GM12865 (cell line): ENCODE measurements at regions not wholly inside any gene's neighbourhood (a gene's known extent, or its start where the extent isn't known, plus 50 kb on each side); places are given as distances from the start of the nearest gene placed in this dataset.

ENCODE experiments used
- DNase-seq: peaks from one replicate; pipeline ENCODE4 v3.0.0; 2010; ENCODE audit warnings: low read depth
- H3K4me3 ChIP-seq: 2 replicates; pipeline ENCODE4 v1.5.1; 2011; ENCODE audit warnings: mild to moderate bottlenecking, low read depth, low read length, control low read depth
- CTCF ChIP-seq: IDR thresholded peaks from 2 replicates; pipeline ENCODE4 v1.5.1; 2011; ENCODE audit warnings: low read length, control low read depth, low read depth, inconsistent platforms; ENCODE audit not compliant: insufficient read depth; ENCODE audit errors: missing control alignments

GRCh38 chr11:98616098-98616655, 404.6 kb upstream of the CNTN5 start:
- no peak overlapping the region for H3K4me3 ChIP-seq
- DNase-seq: no peak
- TF ChIP-seq CTCF: no peak

GRCh38 chr11:98621767-98622166, 399.0 kb upstream of the CNTN5 start:
- TF ChIP-seq CTCF: no peak
- H3K4me3 ChIP-seq: no peak overlapping the region
- DNase-seq: no peak

- DNase-seq: no peak
- no peak overlapping the region for H3K4me3 ChIP-seq
- TF ChIP-seq CTCF: no peak
These were observed 395.2 kb upstream of the CNTN5 start for GRCh38 chr11:98625526-98625925.

- no peak overlapping the region for H3K4me3 ChIP-seq
- no peak for DNase-seq
- no peak for TF ChIP-seq CTCF
These were observed 390.0 kb upstream of the CNTN5 start for GRCh38 chr11:98630736-98631135.

GRCh38 chr11:98657711-98658110, 363.0 kb upstream of the CNTN5 start:
- no peak for TF ChIP-seq CTCF
- no peak overlapping the region for H3K4me3 ChIP-seq
- DNase-seq: no peak

GRCh38 chr11:98659431-98659830, 361.3 kb upstream of the CNTN5 start:
- DNase-seq: no peak
- no peak overlapping the region for H3K4me3 ChIP-seq
- no peak for TF ChIP-seq CTCF

- no peak for TF ChIP-seq CTCF
- DNase-seq: no peak
- H3K4me3 ChIP-seq: no peak overlapping the region
These were observed 346.4 kb upstream of the CNTN5 start for GRCh38 chr11:98674390-98674789.
